ENCODE measurements at regions not wholly inside any gene's neighbourhood (a gene's known extent, or its start where the extent isn't known, plus 50 kb on each side); places are given as distances from the start of the nearest gene placed in this dataset.
"Not testable (repeated sequence)": the region's sequence is repeated elsewhere in the genome, so short reads cannot be mapped to it uniquely, and the experiment has no call there.

- DNase-seq = no peak
These were observed 200.8 kb downstream of the DUSP6 start for GRCh38 chr12:89151536-89151935.

- not testable (repeated sequence) for DNase-seq
These were observed 201.5 kb downstream of the DUSP6 start for GRCh38 chr12:89150789-89151188.

GRCh38 chr12:89140602-89141238, 211.6 kb downstream of the DUSP6 start:
- no peak for DNase-seq

- DNase-seq = no peak
These were observed 212.2 kb downstream of the DUSP6 start for GRCh38 chr12:89140141-89140540.

- DNase-seq = no peak
These were observed 212.9 kb downstream of the DUSP6 start for GRCh38 chr12:89139390-89139789.

GRCh38 chr12:89138048-89138852, 214.1 kb downstream of the DUSP6 start:
- DNase-seq = no peak

- DNase-seq = no peak
These were observed 216.2 kb downstream of the DUSP6 start for GRCh38 chr12:89135976-89136634.

GRCh38 chr12:89134213-89134770, 218.0 kb downstream of the DUSP6 start:
- DNase-seq = no peak

- DNase-seq = peak; percentile 36
These were observed 223.0 kb downstream of the DUSP6 start for GRCh38 chr12:89129167-89129870.

GRCh38 chr12:89126712-89127111, 225.6 kb downstream of the DUSP6 start:
- no peak for DNase-seq

- DNase-seq = no peak
These were observed 229.4 kb downstream of the DUSP6 start for GRCh38 chr12:89122852-89123251.

GRCh38 chr12:89117448-89118034, 234.8 kb downstream of the DUSP6 start:
- no peak for DNase-seq

GRCh38 chr12:89111964-89112363, 240.3 kb downstream of the DUSP6 start:
- DNase-seq = no peak

- DNase-seq = no peak
These were observed 244.0 kb downstream of the DUSP6 start for GRCh38 chr12:89108265-89108664.

- DNase-seq = no peak
These were observed 245.4 kb downstream of the DUSP6 start for GRCh38 chr12:89106950-89107349.

- DNase-seq = no peak
These were observed 247.1 kb downstream of the DUSP6 start for GRCh38 chr12:89105243-89105642.

- DNase-seq = no peak
These were observed 248.5 kb downstream of the DUSP6 start for GRCh38 chr12:89103831-89104230.

- DNase-seq = no peak
These were observed 250.9 kb downstream of the DUSP6 start for GRCh38 chr12:89101440-89101839.

- DNase-seq = peak; percentile 57
These were observed 253.7 kb downstream of the DUSP6 start for GRCh38 chr12:89098441-89099112.

GRCh38 chr12:89092297-89092696, 260.0 kb downstream of the DUSP6 start:
- DNase-seq = no peak

- no peak for DNase-seq
These were observed 260.9 kb downstream of the DUSP6 start for GRCh38 chr12:89091293-89091841.

- DNase-seq = no peak
These were observed 263.0 kb downstream of the DUSP6 start for GRCh38 chr12:89089264-89089663.

Data from NCI-H1436 (cell line).